Thyroid gland (tissue), 4 donors: ENCODE measurements at regions not wholly inside any gene's neighbourhood (a gene's known extent, or its start where the extent isn't known, plus 50 kb on each side); places are given as distances from the start of the nearest gene placed in this dataset.

ENCODE experiments used
- CTCF ChIP-seq, 6 experiments: fragments of 200-600 bp in 3 of 6; fragments of 450-650 bp in 3 of 6; sonication (generic) in 3 of 6; IDR thresholded peaks; one replicate each; pipeline ENCODE4 v1.5.1; 2016 to 2019; ENCODE audit warnings: antibody characterized with exemption in 6 of 6, mild to moderate bottlenecking in 2 of 6, inconsistent platforms in 1 of 6, moderate library complexity in 1 of 6
- POLR2A ChIP-seq, 2 donors: fragments of 450-650 bp; IDR thresholded peaks; one replicate each; pipeline ENCODE4 v1.6.1; 2017; ENCODE audit warnings: antibody characterized with exemption in 2 of 2, mild to moderate bottlenecking in 2 of 2, moderate library complexity in 1 of 2

- TF ChIP-seq CTCF (IDR thresholded peaks at IDR 0.05) (no peak), POLR2A (IDR thresholded peaks at IDR 0.05) (no peak)
These were observed 503.6 kb downstream of the SHQ1 start for GRCh38 chr3:72344647-72345046.
